ENCODE measurements at regions not wholly inside any gene's neighbourhood (a gene's known extent, or its start where the extent isn't known, plus 50 kb on each side); places are given as distances from the start of the nearest gene placed in this dataset.
"Not testable (repeated sequence)": the region's sequence is repeated elsewhere in the genome, so short reads cannot be mapped to it uniquely, and the experiment has no call there.

DNA sequence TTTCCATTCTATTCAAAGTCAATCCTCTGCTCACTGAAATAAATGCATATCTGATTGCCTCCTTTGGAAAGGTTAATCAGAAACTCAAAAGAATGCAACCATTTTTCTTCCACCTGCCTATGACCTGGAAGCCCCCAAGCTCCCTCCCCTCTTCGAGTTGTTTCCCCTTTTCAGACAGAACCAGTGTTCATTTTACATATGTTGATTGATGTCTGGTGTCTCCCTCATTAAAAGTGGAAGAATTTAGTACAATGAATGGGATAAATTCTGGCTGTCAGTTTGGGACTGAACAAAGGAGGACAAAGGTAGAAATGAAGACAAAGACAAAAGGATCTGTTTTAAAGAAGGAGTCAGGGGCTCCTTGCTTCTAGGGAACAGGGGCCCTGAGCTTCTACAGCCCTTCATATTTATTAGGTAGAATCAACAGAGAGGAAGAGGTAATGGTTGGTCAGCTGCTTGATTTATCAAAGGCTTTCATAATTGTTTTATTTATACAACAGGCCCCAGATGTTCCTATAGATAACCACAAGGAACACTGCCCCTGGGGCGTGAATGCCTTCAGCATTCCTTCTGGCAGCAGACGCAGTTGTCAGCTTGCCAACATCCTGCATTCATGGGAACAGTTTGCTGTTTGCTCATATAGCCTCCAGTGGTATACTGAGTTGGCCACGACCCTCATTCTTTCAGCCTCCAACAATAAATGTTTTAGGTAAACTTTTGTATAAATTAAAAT lies 949.8 kb upstream of the LRATD1 start:
- H3K27ac Mint-ChIP-seq (ENCODE audit: low read depth) = no peak overlapping the region
- H3K4me1 Mint-ChIP-seq = no peaks in the 10 kb centered on the region
- ATAC-seq (replicated peaks; ENCODE audit: extremely low read depth, poor library complexity, severe bottlenecking) (no peak), DNase-seq (ENCODE audit: low spot score in 2 of 2) (no peak)
- no peaks in the 10 kb centered on the region for H3K36me3 Mint-ChIP-seq (ENCODE audit: insufficient read depth)
- no peak overlapping the region for H3K4me3 Mint-ChIP-seq
- no peaks in the 10 kb centered on the region for H3K27me3 Mint-ChIP-seq
- peaks cover 12% of the 10 kb centered on the region for H3K9me3 Mint-ChIP-seq

GRCh38 chr2:13686262-13686661 lies 946.3 kb upstream of the LRATD1 start:
- H3K36me3 Mint-ChIP-seq (ENCODE audit: insufficient read depth) = no peaks in the 10 kb centered on the region
- H3K27ac Mint-ChIP-seq (ENCODE audit: low read depth) = no peak overlapping the region
- DNase-seq (ENCODE audit: low spot score in 2 of 2) = no peak
- peaks cover 6% of the 10 kb centered on the region for H3K9me3 Mint-ChIP-seq
- no peak for ATAC-seq (replicated peaks; ENCODE audit: extremely low read depth, poor library complexity, severe bottlenecking)
- no peaks in the 10 kb centered on the region for H3K4me1 Mint-ChIP-seq
- no peak overlapping the region for H3K4me3 Mint-ChIP-seq
- no peaks in the 10 kb centered on the region for H3K27me3 Mint-ChIP-seq

DNA sequence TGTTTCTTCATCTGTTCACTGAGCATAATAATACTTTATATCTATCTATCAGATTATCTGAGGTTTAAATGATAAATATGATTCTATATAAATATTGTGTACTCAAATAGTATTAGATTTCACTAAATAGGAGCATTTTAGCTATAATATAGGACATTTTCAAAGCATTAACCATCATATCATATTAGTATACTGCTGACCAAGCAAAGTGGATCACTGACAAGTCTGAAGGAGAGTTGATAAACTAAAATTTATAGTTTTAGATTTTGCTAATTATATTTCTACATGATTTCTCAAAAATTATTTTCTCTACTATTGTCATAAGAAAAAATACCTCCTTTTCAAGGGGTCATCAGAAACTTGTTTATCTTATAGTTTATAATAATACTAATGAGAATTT lies 937.8 kb upstream of the LRATD1 start:
- H3K27ac Mint-ChIP-seq (ENCODE audit: low read depth) = no peak overlapping the region
- H3K4me3 Mint-ChIP-seq = no peak overlapping the region
- peaks cover 1% of the 10 kb centered on the region for H3K36me3 Mint-ChIP-seq (ENCODE audit: insufficient read depth)
- H3K27me3 Mint-ChIP-seq = no peaks in the 10 kb centered on the region
- DNase-seq (ENCODE audit: low spot score in 2 of 2) (no peak), ATAC-seq (replicated peaks; ENCODE audit: extremely low read depth, poor library complexity, severe bottlenecking) (no peak)
- H3K4me1 Mint-ChIP-seq = no peaks in the 10 kb centered on the region
- H3K9me3 Mint-ChIP-seq = peaks cover 18% of the 10 kb centered on the region

DNA sequence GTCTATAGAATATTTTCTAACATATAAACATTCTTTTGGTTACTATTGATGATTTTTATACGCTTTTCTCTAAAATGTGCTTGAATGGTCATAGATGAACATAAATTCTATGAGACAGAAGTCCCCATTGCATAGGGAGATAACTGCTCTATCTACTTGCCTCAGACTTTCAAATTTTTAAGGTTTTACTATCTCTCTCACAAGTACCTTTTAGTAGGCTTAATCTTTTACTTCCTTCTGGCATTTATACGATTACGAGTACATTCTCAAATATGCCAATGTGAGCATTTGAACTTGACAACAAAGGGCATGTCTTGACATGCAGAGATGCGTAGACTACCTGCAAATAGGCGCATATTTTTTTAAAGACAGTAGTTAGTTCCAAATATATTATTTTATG lies 935.9 kb upstream of the LRATD1 start:
- ATAC-seq (replicated peaks; ENCODE audit: extremely low read depth, poor library complexity, severe bottlenecking) = no peak
- Mint-ChIP-seq H3K36me3 (ENCODE audit: insufficient read depth) (peaks cover 1% of the 10 kb centered on the region), H3K9me3 (peaks cover 18% of the 10 kb centered on the region), H3K27ac (ENCODE audit: low read depth) (no peak overlapping the region), H3K27me3 (no peaks in the 10 kb centered on the region), H3K4me3 (no peak overlapping the region), H3K4me1 (no peaks in the 10 kb centered on the region)
- DNase-seq (ENCODE audit: low spot score in 2 of 2) = no peak

DNA sequence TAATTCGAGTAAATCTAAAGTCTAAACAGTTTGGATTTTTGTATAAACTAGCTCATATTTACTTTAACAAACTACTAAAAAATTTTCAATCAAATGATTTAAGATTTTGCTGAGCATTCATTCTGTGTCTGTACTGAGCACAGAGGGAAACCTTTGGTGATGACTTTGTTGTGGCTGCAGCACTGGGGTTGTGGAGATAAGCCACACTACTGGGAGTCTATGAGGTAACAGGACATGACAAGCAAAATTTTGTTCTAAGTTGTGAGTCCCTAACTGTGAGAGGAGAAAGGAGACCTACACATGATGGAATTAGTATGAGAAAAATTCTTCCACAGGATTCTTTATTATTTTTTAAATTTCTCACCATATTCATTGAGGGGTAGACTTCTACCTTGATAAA lies 933.7 kb upstream of the LRATD1 start:
- no peak overlapping the region for H3K27ac Mint-ChIP-seq (ENCODE audit: low read depth)
- no peak for DNase-seq (ENCODE audit: low spot score in 2 of 2)
- H3K36me3 Mint-ChIP-seq (ENCODE audit: insufficient read depth) = peaks cover 1% of the 10 kb centered on the region
- no peaks in the 10 kb centered on the region for H3K27me3 Mint-ChIP-seq
- no peak overlapping the region for H3K4me3 Mint-ChIP-seq
- no peaks in the 10 kb centered on the region for H3K4me1 Mint-ChIP-seq
- ATAC-seq (replicated peaks; ENCODE audit: extremely low read depth, poor library complexity, severe bottlenecking) = no peak
- peaks cover 12% of the 10 kb centered on the region for H3K9me3 Mint-ChIP-seq

- H3K9me3 Mint-ChIP-seq = peaks cover 12% of the 10 kb centered on the region
- H3K4me3 Mint-ChIP-seq; H3K27ac Mint-ChIP-seq (ENCODE audit: low read depth); DNase-seq (ENCODE audit: low spot score in 2 of 2); H3K27me3 Mint-ChIP-seq; H3K4me1 Mint-ChIP-seq; ATAC-seq (replicated peaks; ENCODE audit: extremely low read depth, poor library complexity, severe bottlenecking); H3K36me3 Mint-ChIP-seq (ENCODE audit: insufficient read depth): not testable (repeated sequence)
Observed at GRCh38 chr2:13699939-13700338, 932.6 kb upstream of the LRATD1 start.

GRCh38 chr2:13711154-13711553 lies 921.4 kb upstream of the LRATD1 start:
- H3K27me3 Mint-ChIP-seq = no peaks in the 10 kb centered on the region
- peaks cover 32% of the 10 kb centered on the region for H3K9me3 Mint-ChIP-seq
- DNase-seq (ENCODE audit: low spot score in 2 of 2) (no peak), ATAC-seq (replicated peaks; ENCODE audit: extremely low read depth, poor library complexity, severe bottlenecking) (no peak)
- no peaks in the 10 kb centered on the region for H3K4me1 Mint-ChIP-seq
- no peak overlapping the region for H3K4me3 Mint-ChIP-seq
- H3K27ac Mint-ChIP-seq (ENCODE audit: low read depth) = no peak overlapping the region
- H3K36me3 Mint-ChIP-seq (ENCODE audit: insufficient read depth) = no peaks in the 10 kb centered on the region

GRCh38 chr2:13714466-13714865 lies 918.1 kb upstream of the LRATD1 start:
- Mint-ChIP-seq H3K27me3 (no peaks in the 10 kb centered on the region), H3K27ac (ENCODE audit: low read depth) (no peak overlapping the region), H3K4me1 (no peaks in the 10 kb centered on the region), H3K4me3 (no peak overlapping the region), H3K9me3 (peaks cover 13% of the 10 kb centered on the region), H3K36me3 (ENCODE audit: insufficient read depth) (no peaks in the 10 kb centered on the region)
- DNase-seq (ENCODE audit: low spot score in 2 of 2) (no peak), ATAC-seq (replicated peaks; ENCODE audit: extremely low read depth, poor library complexity, severe bottlenecking) (no peak)

DNA sequence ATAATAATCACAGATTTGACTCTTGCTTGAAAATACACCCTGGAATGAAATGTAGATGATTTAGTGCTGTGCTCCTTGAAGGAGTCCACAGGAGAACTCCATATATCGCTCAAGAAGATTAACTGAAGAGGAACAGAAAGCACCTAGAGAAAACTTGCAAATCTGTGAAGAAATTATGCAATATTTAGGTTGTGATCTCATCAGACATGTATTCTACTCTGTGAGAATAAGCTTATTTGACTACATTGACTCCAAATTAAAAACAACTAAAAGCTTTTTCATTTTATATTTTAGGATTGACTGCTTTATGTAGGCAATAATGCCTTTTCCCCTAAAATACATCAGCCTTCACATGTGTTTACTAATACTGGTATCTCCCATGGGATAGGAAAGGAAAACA lies 906.6 kb upstream of the LRATD1 start:
- DNase-seq (ENCODE audit: low spot score in 2 of 2) = no peak
- no peak for ATAC-seq (replicated peaks; ENCODE audit: extremely low read depth, poor library complexity, severe bottlenecking)
- no peak overlapping the region for H3K27ac Mint-ChIP-seq (ENCODE audit: low read depth)
- no peak overlapping the region for H3K4me3 Mint-ChIP-seq
- H3K27me3 Mint-ChIP-seq = no peaks in the 10 kb centered on the region
- H3K4me1 Mint-ChIP-seq = no peaks in the 10 kb centered on the region
- peaks cover 2% of the 10 kb centered on the region for H3K36me3 Mint-ChIP-seq (ENCODE audit: insufficient read depth)
- H3K9me3 Mint-ChIP-seq = peaks cover 33% of the 10 kb centered on the region

DNA sequence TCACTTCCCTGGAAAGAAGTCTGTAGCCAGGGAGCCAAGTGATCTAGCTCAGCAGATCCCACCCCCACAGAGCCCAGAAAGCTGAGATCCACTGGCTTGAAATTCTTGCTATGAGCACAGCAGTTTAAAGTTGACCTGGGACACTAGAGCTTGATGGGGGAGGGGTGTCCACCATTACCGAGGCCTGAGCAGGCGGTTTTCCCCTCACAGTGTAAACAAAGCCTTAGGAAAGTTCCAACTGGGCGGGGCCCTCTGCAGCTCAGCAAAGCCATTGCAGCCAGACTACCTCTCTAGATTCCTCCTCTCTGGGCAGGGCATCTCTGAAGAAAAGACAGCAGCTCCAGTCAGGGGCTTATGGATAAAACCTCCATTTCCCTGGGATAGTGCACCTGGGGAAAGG lies 887.2 kb upstream of the LRATD1 start:
- H3K36me3 Mint-ChIP-seq (ENCODE audit: insufficient read depth) = peaks cover 1% of the 10 kb centered on the region
- peaks cover 29% of the 10 kb centered on the region for H3K9me3 Mint-ChIP-seq
- ATAC-seq (replicated peaks; ENCODE audit: extremely low read depth, poor library complexity, severe bottlenecking) (no peak), DNase-seq (ENCODE audit: low spot score in 2 of 2) (no peak)
- H3K27me3 Mint-ChIP-seq = no peaks in the 10 kb centered on the region
- H3K27ac Mint-ChIP-seq (ENCODE audit: low read depth) = no peak overlapping the region
- H3K4me3 Mint-ChIP-seq = no peak overlapping the region
- no peaks in the 10 kb centered on the region for H3K4me1 Mint-ChIP-seq

- no peak overlapping the region for H3K4me3 Mint-ChIP-seq
- no peaks in the 10 kb centered on the region for H3K4me1 Mint-ChIP-seq
- no peak for DNase-seq (ENCODE audit: low spot score in 2 of 2)
- H3K9me3 Mint-ChIP-seq = peaks cover 21% of the 10 kb centered on the region
- ATAC-seq (replicated peaks; ENCODE audit: extremely low read depth, poor library complexity, severe bottlenecking) = no peak
- peaks cover 1% of the 10 kb centered on the region for H3K36me3 Mint-ChIP-seq (ENCODE audit: insufficient read depth)
- no peaks in the 10 kb centered on the region for H3K27me3 Mint-ChIP-seq
- H3K27ac Mint-ChIP-seq (ENCODE audit: low read depth) = no peak overlapping the region
Observed at GRCh38 chr2:13751955-13752354, 880.6 kb upstream of the LRATD1 start.

GRCh38 chr2:13758412-13758811 lies 874.1 kb upstream of the LRATD1 start:
- Mint-ChIP-seq H3K9me3 (peaks cover 24% of the 10 kb centered on the region), H3K36me3 (ENCODE audit: insufficient read depth) (no peaks in the 10 kb centered on the region), H3K4me1 (no peaks in the 10 kb centered on the region), H3K4me3 (no peak overlapping the region), H3K27me3 (no peaks in the 10 kb centered on the region), H3K27ac (ENCODE audit: low read depth) (no peak overlapping the region)
- no peak for DNase-seq (ENCODE audit: low spot score in 2 of 2)
- ATAC-seq (replicated peaks; ENCODE audit: extremely low read depth, poor library complexity, severe bottlenecking) = no peak

DNA sequence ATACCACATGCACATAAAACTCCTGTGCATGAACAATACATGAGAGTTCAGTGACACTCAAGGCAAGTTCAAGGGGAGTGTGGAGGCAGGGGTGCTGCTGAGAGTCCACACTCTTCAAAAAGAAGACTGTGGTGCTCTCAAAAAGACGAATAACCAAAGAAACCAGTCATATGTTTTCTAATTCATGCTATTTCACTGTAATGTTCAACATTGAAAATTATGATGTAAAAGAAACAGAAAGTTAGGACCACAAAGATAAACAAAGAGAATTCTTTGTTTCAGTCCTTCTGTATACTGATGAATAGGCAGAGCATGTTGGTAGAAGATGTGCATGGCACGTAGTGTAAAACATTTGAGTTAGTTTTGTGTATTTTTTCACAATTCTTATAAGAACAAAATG lies 864.2 kb upstream of the LRATD1 start:
- no peaks in the 10 kb centered on the region for H3K4me1 Mint-ChIP-seq
- H3K4me3 Mint-ChIP-seq = no peak overlapping the region
- no peak overlapping the region for H3K27ac Mint-ChIP-seq (ENCODE audit: low read depth)
- no peaks in the 10 kb centered on the region for H3K27me3 Mint-ChIP-seq
- ATAC-seq (replicated peaks; ENCODE audit: extremely low read depth, poor library complexity, severe bottlenecking) (no peak), DNase-seq (ENCODE audit: low spot score in 2 of 2) (no peak)
- H3K9me3 Mint-ChIP-seq = peaks cover 23% of the 10 kb centered on the region
- peaks cover 2% of the 10 kb centered on the region for H3K36me3 Mint-ChIP-seq (ENCODE audit: insufficient read depth)

Data from central memory CD8-positive, alpha-beta T cell (primary cell).